ENCODE measurements at regions not wholly inside any gene's neighbourhood (a gene's known extent, or its start where the extent isn't known, plus 50 kb on each side); places are given as distances from the start of the nearest gene placed in this dataset.
A peak's percentile ranks its signal among the peaks of the same experiment; 100 is the strongest.

- DNase-seq (ENCODE audit: low read depth) = no peak
Observed at GRCh38 chr11:116473790-116474346, 298.9 kb downstream of the BUD13 start.

- DNase-seq (ENCODE audit: low read depth) = no peak
Observed at GRCh38 chr11:116473206-116473769, 299.5 kb downstream of the BUD13 start.

GRCh38 chr11:116472651-116473050 lies 300.1 kb downstream of the BUD13 start:
- DNase-seq (ENCODE audit: low read depth) = no peak

- DNase-seq (ENCODE audit: low read depth) = peak; percentile 8
Observed at GRCh38 chr11:116471608-116472256, 301.1 kb downstream of the BUD13 start.

- no peak for DNase-seq (ENCODE audit: low read depth)
Observed at GRCh38 chr11:116468699-116469098, 304.1 kb downstream of the BUD13 start.

GRCh38 chr11:116467823-116468222 lies 305.0 kb downstream of the BUD13 start:
- DNase-seq (ENCODE audit: low read depth) = no peak

- DNase-seq (ENCODE audit: low read depth) = no peak
Observed at GRCh38 chr11:116466801-116467200, 306.0 kb downstream of the BUD13 start.

- no peak for DNase-seq (ENCODE audit: low read depth)
Observed at GRCh38 chr11:116466191-116466590, 306.6 kb downstream of the BUD13 start.

GRCh38 chr11:116465056-116465455 lies 307.7 kb downstream of the BUD13 start:
- no peak for DNase-seq (ENCODE audit: low read depth)

- DNase-seq (ENCODE audit: low read depth) = no peak
Observed at GRCh38 chr11:116461789-116462188, 311.0 kb downstream of the BUD13 start.

- DNase-seq (ENCODE audit: low read depth) = no peak
Observed at GRCh38 chr11:116460156-116460920, 312.4 kb downstream of the BUD13 start.

GRCh38 chr11:116459185-116460045 lies 313.4 kb downstream of the BUD13 start:
- no peak for DNase-seq (ENCODE audit: low read depth)

- DNase-seq (ENCODE audit: low read depth) = no peak
Observed at GRCh38 chr11:116458546-116458945, 314.2 kb downstream of the BUD13 start.

- no peak for DNase-seq (ENCODE audit: low read depth)
Observed at GRCh38 chr11:116457336-116458007, 315.3 kb downstream of the BUD13 start.

GRCh38 chr11:116454951-116455350 lies 317.8 kb downstream of the BUD13 start:
- DNase-seq (ENCODE audit: low read depth) = no peak

GRCh38 chr11:116454020-116454645 lies 318.7 kb downstream of the BUD13 start:
- DNase-seq (ENCODE audit: low read depth) = peak; percentile 34

GRCh38 chr11:116452461-116452860 lies 320.3 kb downstream of the BUD13 start:
- no peak for DNase-seq (ENCODE audit: low read depth)

GRCh38 chr11:116449522-116449921 lies 323.3 kb downstream of the BUD13 start:
- DNase-seq (ENCODE audit: low read depth) = no peak

GRCh38 chr11:116446048-116446941 lies 326.5 kb downstream of the BUD13 start:
- no peak for DNase-seq (ENCODE audit: low read depth)

All from M059J (cell line).